WTC11 (cell line): ENCODE measurements at regions not wholly inside any gene's neighbourhood (a gene's known extent, or its start where the extent isn't known, plus 50 kb on each side); places are given as distances from the start of the nearest gene placed in this dataset.

Source experiments
- ATAC-seq: fragments of 200-7000 bp; cut with Tn5 transposase; 2 replicates; pipeline ENCODE4 v1.10.0; 2021; ENCODE audit warnings: mild to moderate bottlenecking, moderate library complexity
- CTCF ChIA-PET: fragments of 300-600 bp; sonication (Branson Sonifier 250); formaldehyde crosslinking; loops from one replicate; lab custom pipeline; 2021; ENCODE audit warnings: antibody characterized with exemption; lab: Charles Lee
- POLR2A ChIA-PET: fragments of 350-600 bp; sonication (Branson Sonifier 250); formaldehyde crosslinking; loops from one replicate; lab custom pipeline; 2021; ENCODE audit warnings: antibody characterized with exemption; lab: Charles Lee
- DNase-seq: peaks from one replicate; pipeline ENCODE4 v3.0.0; 2021; ENCODE audit warnings: low spot score
- H3K27ac Mint-ChIP-seq: 2 replicates; pipeline ENCODE4 v1.8.0; 2021; ENCODE audit warnings: mixed read lengths
- H3K27me3 Mint-ChIP-seq: 2 replicates; pipeline ENCODE4 v1.8.0; 2021; ENCODE audit warnings: low read depth, mild to moderate bottlenecking, moderate library complexity, mixed read lengths
- H3K36me3 Mint-ChIP-seq: 2 replicates; pipeline ENCODE4 v1.8.0; 2021; ENCODE audit warnings: mixed read lengths
- H3K4me1 Mint-ChIP-seq: 2 replicates; pipeline ENCODE4 v1.8.0; 2022; ENCODE audit warnings: mixed read lengths
- H3K4me3 Mint-ChIP-seq: 2 replicates; pipeline ENCODE4 v1.8.0; 2021; ENCODE audit warnings: mild to moderate bottlenecking, moderate library complexity, mixed read lengths
- H3K9me3 Mint-ChIP-seq: 2 replicates; pipeline ENCODE4 v1.8.0; 2021; ENCODE audit warnings: mixed read lengths
- ATF2 ChIP-seq: sonication (generic); formaldehyde crosslinking; IDR thresholded peaks from 2 replicates; pipeline ENCODE4 v1.8.1; 2022; ENCODE audit warnings: low read depth, missing genetic modification reagents, borderline replicate concordance
- ATF3 ChIP-seq: sonication (generic); formaldehyde crosslinking; conservative IDR thresholded peaks from 2 replicates; pipeline ENCODE4 v1.8.1; 2022; ENCODE audit warnings: mild to moderate bottlenecking, missing genetic modification reagents
- CREB1 ChIP-seq: sonication (generic); formaldehyde crosslinking; IDR thresholded peaks from 2 replicates; pipeline ENCODE4 v1.8.0; 2023; ENCODE audit warnings: mild to moderate bottlenecking, missing genetic modification reagents
- E2F1 ChIP-seq: sonication (generic); formaldehyde crosslinking; IDR thresholded peaks from 2 replicates; pipeline ENCODE4 v1.8.0; 2022; ENCODE audit warnings: mild to moderate bottlenecking, missing genetic modification reagents
- MAX ChIP-seq: sonication (generic); formaldehyde crosslinking; IDR thresholded peaks from 2 replicates; pipeline ENCODE4 v1.8.0; 2022; ENCODE audit warnings: mild to moderate bottlenecking, missing genetic modification reagents
- NR2C2 ChIP-seq: sonication (generic); formaldehyde crosslinking; IDR thresholded peaks from 2 replicates; pipeline ENCODE4 v1.8.0; 2022; ENCODE audit warnings: mild to moderate bottlenecking, missing genetic modification reagents
- PRDM15 ChIP-seq: sonication (generic); formaldehyde crosslinking; IDR thresholded peaks from 2 replicates; pipeline ENCODE4 v1.8.0; 2022; ENCODE audit warnings: missing genetic modification reagents
- RELA ChIP-seq: sonication (generic); formaldehyde crosslinking; IDR thresholded peaks from 2 replicates; pipeline ENCODE4 v1.8.1; 2022; ENCODE audit warnings: missing genetic modification reagents, mild to moderate bottlenecking, borderline replicate concordance
- USF1 ChIP-seq: sonication (generic); formaldehyde crosslinking; IDR thresholded peaks from 2 replicates; pipeline ENCODE4 v1.8.0; 2022; ENCODE audit warnings: mild to moderate bottlenecking, missing genetic modification reagents
- ZNF219 ChIP-seq: sonication (generic); formaldehyde crosslinking; IDR thresholded peaks from 2 replicates; pipeline ENCODE4 v1.8.0; 2023; ENCODE audit warnings: missing genetic modification reagents, mild to moderate bottlenecking, borderline replicate concordance
- ZNF423 ChIP-seq: fragments of 250-450 bp; sonication (Bioruptor Pico); IDR thresholded peaks from 2 replicates; pipeline ENCODE4 v2.1.2; 2022; ENCODE audit warnings: mild to moderate bottlenecking, moderate library complexity
- ZNF671 ChIP-seq: fragments of 250-450 bp; sonication (Bioruptor Pico); IDR thresholded peaks from 2 replicates; pipeline ENCODE4 v1.8.0; 2021; ENCODE audit warnings: mild to moderate bottlenecking
- ZSCAN18 ChIP-seq: fragments of 250-450 bp; sonication (Bioruptor Pico); IDR thresholded peaks from 2 replicates; pipeline ENCODE4 v2.1.2; 2022; ENCODE audit warnings: mild to moderate bottlenecking, moderate library complexity

- ATAC-seq = no peak
Observed at GRCh38 chr2:168310580-168310979, 63.2 kb upstream of the STK39 start.

More at GRCh38 chr2:168310580-168310979, 63.2 kb upstream of the STK39 start:
- ChIA-PET CTCF (interaction anchor here (1.4 kb wide), 1 partner anchor 26 kb away, joined by 3 read pairs; no protein-coding TSS in a partner anchor), POLR2A (no interaction called here)
- Mint-ChIP-seq H3K27me3 (peaks cover 4% of the 10 kb centered on the region; the same call in 1 of the 2 replicates), H3K4me3 (no peak overlapping the region), H3K9me3 (peaks cover 41% of the 10 kb centered on the region), H3K27ac (no peak overlapping the region), H3K4me1 (peaks cover 4% of the 10 kb centered on the region), H3K36me3 (peaks cover 19% of the 10 kb centered on the region)
- TF ChIP-seq ATF3 (CRISPR knock-in tag) (no peak), ZSCAN18 (CRISPR knock-in tag) (no peak), MAX (no peak), USF1 (CRISPR knock-in tag) (no peak), ZNF423 (CRISPR knock-in tag) (no peak), ZNF219 (no peak), NR2C2 (no peak), ZNF671 (CRISPR knock-in tag) (no peak), RELA (CRISPR knock-in tag) (no peak), CREB1 (CRISPR knock-in tag) (no peak), ATF2 (CRISPR knock-in tag) (no peak), E2F1 (CRISPR knock-in tag) (no peak), PRDM15 (CRISPR knock-in tag) (no peak)
- no peak for DNase-seq
